GM12878 (cell line): ENCODE measurements at regions not wholly inside any gene's neighbourhood (a gene's known extent, or its start where the extent isn't known, plus 50 kb on each side); places are given as distances from the start of the nearest gene placed in this dataset.

Experiments used
- EP300 ChIP-seq, 2 experiments: fragments of 150-350 bp in 1 of 2; IDR thresholded peaks; 2 replicates each; pipeline ENCODE4 v1.6.1; 2011 to 2012; ENCODE audit warnings: low read depth in 2 of 2, low read length in 2 of 2, borderline replicate concordance in 1 of 2, improper control_type of control experiment in 1 of 2, inconsistent platforms in 1 of 2; ENCODE audit not compliant: control insufficient read depth in 1 of 2
- EZH2 ChIP-seq: IDR thresholded peaks from 2 replicates; pipeline ENCODE4 v1.6.1; 2012; ENCODE audit warnings: low read depth, mild to moderate bottlenecking, control low read depth, inconsistent platforms, low read length, borderline replicate concordance; ENCODE audit not compliant: control insufficient read depth
- IRF4 ChIP-seq: IDR thresholded peaks from 2 replicates; pipeline ENCODE4 v1.6.1; 2011; ENCODE audit warnings: low read depth, low read length
- MEF2A ChIP-seq: IDR thresholded peaks from 2 replicates; pipeline ENCODE4 v1.6.1; 2011; ENCODE audit warnings: low read depth, mild to moderate bottlenecking, low read length, moderate library complexity; ENCODE audit not compliant: insufficient read depth
- POLR2A ChIP-seq: IDR thresholded peaks from 2 replicates; pipeline ENCODE4 v1.6.1; 2011; ENCODE audit warnings: low read depth, mild to moderate bottlenecking, low read length
- RCOR1 ChIP-seq: conservative IDR thresholded peaks from 2 replicates; pipeline ENCODE4 v1.6.1; 2012; ENCODE audit warnings: low read depth, low read length, improper control_type of control experiment
- TF ChIP-seq, protein P1 (sequence below), 3 experiments: IDR thresholded peaks in 2 of 3; conservative IDR thresholded peaks in 1 of 3; 2 replicates each; pipeline ENCODE4 v1.5.1; 2011; ENCODE audit warnings: low read depth in 3 of 3, low read length in 3 of 3, mild to moderate bottlenecking in 3 of 3, control low read depth in 2 of 3, moderate library complexity in 2 of 3, inconsistent platforms in 1 of 3, mixed read lengths in 1 of 3; ENCODE audit not compliant: control insufficient read depth in 2 of 3, insufficient read depth in 1 of 3; ENCODE audit errors: extremely low read depth in 1 of 3

- TF ChIP-seq EZH2, result no peak
- TF ChIP-seq, protein P1, sequence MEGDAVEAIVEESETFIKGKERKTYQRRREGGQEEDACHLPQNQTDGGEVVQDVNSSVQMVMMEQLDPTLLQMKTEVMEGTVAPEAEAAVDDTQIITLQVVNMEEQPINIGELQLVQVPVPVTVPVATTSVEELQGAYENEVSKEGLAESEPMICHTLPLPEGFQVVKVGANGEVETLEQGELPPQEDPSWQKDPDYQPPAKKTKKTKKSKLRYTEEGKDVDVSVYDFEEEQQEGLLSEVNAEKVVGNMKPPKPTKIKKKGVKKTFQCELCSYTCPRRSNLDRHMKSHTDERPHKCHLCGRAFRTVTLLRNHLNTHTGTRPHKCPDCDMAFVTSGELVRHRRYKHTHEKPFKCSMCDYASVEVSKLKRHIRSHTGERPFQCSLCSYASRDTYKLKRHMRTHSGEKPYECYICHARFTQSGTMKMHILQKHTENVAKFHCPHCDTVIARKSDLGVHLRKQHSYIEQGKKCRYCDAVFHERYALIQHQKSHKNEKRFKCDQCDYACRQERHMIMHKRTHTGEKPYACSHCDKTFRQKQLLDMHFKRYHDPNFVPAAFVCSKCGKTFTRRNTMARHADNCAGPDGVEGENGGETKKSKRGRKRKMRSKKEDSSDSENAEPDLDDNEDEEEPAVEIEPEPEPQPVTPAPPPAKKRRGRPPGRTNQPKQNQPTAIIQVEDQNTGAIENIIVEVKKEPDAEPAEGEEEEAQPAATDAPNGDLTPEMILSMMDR (IDR thresholded peaks at IDR 0.05 in 2 of 3, conservative IDR thresholded peaks at IDR 0.05 in 1 of 3; ENCODE audit: control insufficient read depth in 2 of 3, extremely low read depth in 1 of 3, insufficient read depth in 1 of 3, low read depth in 3 of 3, low read length in 3 of 3), result no peak
- no peak for TF ChIP-seq RCOR1
- TF ChIP-seq POLR2A, result no peak
- TF ChIP-seq MEF2A, result no peak
- no peak for TF ChIP-seq EP300 (IDR thresholded peaks at IDR 0.05; ENCODE audit: borderline replicate concordance in 1 of 2, control insufficient read depth in 1 of 2, low read depth in 2 of 2, low read length in 2 of 2)
- no peak for TF ChIP-seq IRF4
Observed at GRCh38 chr10:78116361-78116760, 82.7 kb downstream of the RPS24 start.
